ENCODE measurements at regions not wholly inside any gene's neighbourhood (a gene's known extent, or its start where the extent isn't known, plus 50 kb on each side); places are given as distances from the start of the nearest gene placed in this dataset.
A peak's percentile ranks its signal among the peaks of the same experiment; 100 is the strongest.

GRCh38 chr2:129623783-129624182, 355.7 kb upstream of the RAB6C start:
- H3K4me3 Mint-ChIP-seq: no peak overlapping the region
- ATAC-seq (no peak), DNase-seq (ENCODE audit: low spot score in 2 of 2) (no peak)
- H3K4me1 Mint-ChIP-seq: no peaks in the 10 kb centered on the region
- no peak overlapping the region for H3K27ac Mint-ChIP-seq
- H3K9me3 Mint-ChIP-seq: peaks cover 4% of the 10 kb centered on the region
- no peaks in the 10 kb centered on the region for H3K36me3 Mint-ChIP-seq

GRCh38 chr2:129627437-129627836, 352.0 kb upstream of the RAB6C start:
- Mint-ChIP-seq H3K36me3 (no peaks in the 10 kb centered on the region), H3K27ac (no peak overlapping the region), H3K4me3 (no peak overlapping the region), H3K9me3 (peaks cover 8% of the 10 kb centered on the region), H3K4me1 (no peaks in the 10 kb centered on the region)
- DNase-seq (ENCODE audit: low spot score in 2 of 2): no peak
- ATAC-seq: no peak

- Mint-ChIP-seq H3K4me1 (no peaks in the 10 kb centered on the region), H3K9me3 (peaks cover 5% of the 10 kb centered on the region), H3K27ac (no peak overlapping the region), H3K36me3 (no peaks in the 10 kb centered on the region), H3K4me3 (no peak overlapping the region)
- peak; percentile 32 for ATAC-seq
- DNase-seq (ENCODE audit: low spot score in 2 of 2): no peak
These were observed 342.8 kb upstream of the RAB6C start for GRCh38 chr2:129636692-129637091.

GRCh38 chr2:129641371-129641770, 338.1 kb upstream of the RAB6C start:
- Mint-ChIP-seq H3K27ac (no peak overlapping the region), H3K4me1 (no peaks in the 10 kb centered on the region), H3K9me3 (peaks cover 2% of the 10 kb centered on the region), H3K36me3 (no peaks in the 10 kb centered on the region), H3K4me3 (no peak overlapping the region)
- no peak for ATAC-seq
- DNase-seq (ENCODE audit: low spot score in 2 of 2): no peak

GRCh38 chr2:129642526-129643043, 336.9 kb upstream of the RAB6C start:
- Mint-ChIP-seq H3K4me3 (no peak overlapping the region), H3K36me3 (no peaks in the 10 kb centered on the region), H3K27ac (no peak overlapping the region), H3K4me1 (no peaks in the 10 kb centered on the region), H3K9me3 (no peaks in the 10 kb centered on the region)
- ATAC-seq: no peak
- DNase-seq (ENCODE audit: low spot score in 2 of 2): no peak

- no peak overlapping the region for H3K4me3 Mint-ChIP-seq
- ATAC-seq: no peak
- DNase-seq (ENCODE audit: low spot score in 2 of 2): no peak
These were observed 334.1 kb upstream of the RAB6C start for GRCh38 chr2:129645335-129645734.

GRCh38 chr2:129646107-129646506, 333.4 kb upstream of the RAB6C start:
- Mint-ChIP-seq H3K4me1 (no peaks in the 10 kb centered on the region), H3K36me3 (no peaks in the 10 kb centered on the region), H3K9me3 (no peaks in the 10 kb centered on the region), H3K27ac (no peak overlapping the region), H3K4me3 (no peak overlapping the region)
- DNase-seq (ENCODE audit: low spot score in 2 of 2) (no peak), ATAC-seq (no peak)

More at GRCh38 chr2:129645335-129645734, 334.1 kb upstream of the RAB6C start:
- H3K4me1 Mint-ChIP-seq: no peaks in the 10 kb centered on the region
- H3K36me3 Mint-ChIP-seq: no peaks in the 10 kb centered on the region
- H3K27ac Mint-ChIP-seq: no peak overlapping the region
- no peaks in the 10 kb centered on the region for H3K9me3 Mint-ChIP-seq

GRCh38 chr2:129653246-129653645, 326.2 kb upstream of the RAB6C start:
- ATAC-seq (peak; percentile 44), DNase-seq (ENCODE audit: low spot score in 2 of 2) (no peak)
- H3K36me3 Mint-ChIP-seq: no peaks in the 10 kb centered on the region
- H3K4me3 Mint-ChIP-seq: no peak overlapping the region
- no peak overlapping the region for H3K27ac Mint-ChIP-seq
- H3K9me3 Mint-ChIP-seq: no peaks in the 10 kb centered on the region
- H3K4me1 Mint-ChIP-seq: no peaks in the 10 kb centered on the region

GRCh38 chr2:129654331-129654730, 325.1 kb upstream of the RAB6C start:
- Mint-ChIP-seq H3K4me3 (no peak overlapping the region), H3K9me3 (peaks cover 3% of the 10 kb centered on the region)

GRCh38 chr2:129656081-129656598, 323.3 kb upstream of the RAB6C start:
- no peaks in the 10 kb centered on the region for H3K4me1 Mint-ChIP-seq
- H3K36me3 Mint-ChIP-seq: no peaks in the 10 kb centered on the region
- H3K27ac Mint-ChIP-seq: no peak overlapping the region

More at GRCh38 chr2:129654331-129654730, 325.1 kb upstream of the RAB6C start:
- no peak for DNase-seq (ENCODE audit: low spot score in 2 of 2)
- ATAC-seq: peak; percentile 9
- Mint-ChIP-seq H3K4me1 (no peaks in the 10 kb centered on the region), H3K36me3 (no peaks in the 10 kb centered on the region), H3K27ac (no peak overlapping the region)

GRCh38 chr2:129658430-129658829, 321.0 kb upstream of the RAB6C start:
- ATAC-seq (no peak), DNase-seq (ENCODE audit: low spot score in 2 of 2) (no peak)
- Mint-ChIP-seq H3K4me3 (no peak overlapping the region), H3K9me3 (peaks cover 3% of the 10 kb centered on the region), H3K36me3 (no peaks in the 10 kb centered on the region), H3K27ac (no peak overlapping the region), H3K4me1 (no peaks in the 10 kb centered on the region)

More at GRCh38 chr2:129656081-129656598, 323.3 kb upstream of the RAB6C start:
- ATAC-seq (no peak), DNase-seq (ENCODE audit: low spot score in 2 of 2) (no peak)
- no peak overlapping the region for H3K4me3 Mint-ChIP-seq
- peaks cover 3% of the 10 kb centered on the region for H3K9me3 Mint-ChIP-seq

- peaks cover 3% of the 10 kb centered on the region for H3K9me3 Mint-ChIP-seq
- no peak for ATAC-seq
- H3K36me3 Mint-ChIP-seq: no peaks in the 10 kb centered on the region
- no peak overlapping the region for H3K27ac Mint-ChIP-seq
- DNase-seq (ENCODE audit: low spot score in 2 of 2): no peak
- H3K4me3 Mint-ChIP-seq: no peak overlapping the region
- H3K4me1 Mint-ChIP-seq: no peaks in the 10 kb centered on the region
These were observed 317.5 kb upstream of the RAB6C start for GRCh38 chr2:129661935-129662334.

- ATAC-seq (no peak), DNase-seq (ENCODE audit: low spot score in 2 of 2) (no peak)
- H3K9me3 Mint-ChIP-seq: no peaks in the 10 kb centered on the region
- H3K36me3 Mint-ChIP-seq: no peaks in the 10 kb centered on the region
- H3K4me3 Mint-ChIP-seq: no peak overlapping the region
- no peak overlapping the region for H3K27ac Mint-ChIP-seq
- no peaks in the 10 kb centered on the region for H3K4me1 Mint-ChIP-seq
These were observed 311.9 kb upstream of the RAB6C start for GRCh38 chr2:129667577-129667976.

- DNase-seq (ENCODE audit: low spot score in 2 of 2): no peak
- no peak overlapping the region for H3K4me3 Mint-ChIP-seq
- H3K27ac Mint-ChIP-seq: no peak overlapping the region
- no peaks in the 10 kb centered on the region for H3K4me1 Mint-ChIP-seq
- no peak for ATAC-seq
- H3K9me3 Mint-ChIP-seq: no peaks in the 10 kb centered on the region
- H3K36me3 Mint-ChIP-seq: no peaks in the 10 kb centered on the region
These were observed 306.9 kb upstream of the RAB6C start for GRCh38 chr2:129672521-129672920.

- Mint-ChIP-seq H3K36me3 (no peaks in the 10 kb centered on the region), H3K9me3 (no peaks in the 10 kb centered on the region), H3K4me3 (no peak overlapping the region), H3K4me1 (no peaks in the 10 kb centered on the region), H3K27ac (no peak overlapping the region)
- DNase-seq (ENCODE audit: low spot score in 2 of 2) (no peak), ATAC-seq (no peak)
These were observed 306.2 kb upstream of the RAB6C start for GRCh38 chr2:129673234-129673633.

GRCh38 chr2:129673847-129674711, 305.4 kb upstream of the RAB6C start:
- DNase-seq (ENCODE audit: low spot score in 2 of 2) (no peak), ATAC-seq (peak; percentile 33)
- Mint-ChIP-seq H3K27ac (no peak overlapping the region), H3K4me3 (no peak overlapping the region), H3K9me3 (no peaks in the 10 kb centered on the region), H3K4me1 (no peaks in the 10 kb centered on the region), H3K36me3 (no peaks in the 10 kb centered on the region)

Data from stimulated activated effector memory CD8-positive, alpha-beta T cell treated with anti-CD3 and anti-CD28 coated beads, Interleukin-12 subunit alpha, Interleukin-12 subunit beta, amount 100 ng/mL, for 72 hours (primary cell).